Tibial artery (tissue), 4 donors: ENCODE measurements at regions not wholly inside any gene's neighbourhood (a gene's known extent, or its start where the extent isn't known, plus 50 kb on each side); places are given as distances from the start of the nearest gene placed in this dataset.
"Not testable (repeated sequence)": the region's sequence is repeated elsewhere in the genome, so short reads cannot be mapped to it uniquely, and the experiment has no call there.

Source experiments
- DNase-seq, 2 donors: peaks; one replicate each; pipeline ENCODE4 v3.0.0-alpha.2; 2019
- H3K27ac ChIP-seq, 2 donors: fragments of 200-600 bp; sonication (generic) in 1 of 2; 1 replicate in 1 of 2; 2 replicates in 1 of 2; pipeline ENCODE4 v1.5.1; 2018 to 2019; ENCODE audit warnings: mild to moderate bottlenecking in 1 of 2
- H3K27me3 ChIP-seq, 2 donors: fragments of 200-600 bp; sonication (generic) in 1 of 2; one replicate each; pipeline versions ENCODE4 v1.5.1 to v1.6.0; 2016 to 2019
- H3K36me3 ChIP-seq, 3 donors: fragments of 200-600 bp; sonication (generic) in 2 of 3; one replicate each; pipeline ENCODE4 v1.5.1; 2016 to 2019; ENCODE audit warnings: mild to moderate bottlenecking in 2 of 3
- H3K4me1 ChIP-seq, 4 donors: fragments of 200-600 bp; sonication (generic) in 2 of 4; 1 replicate in 3 of 4; 2 replicates in 1 of 4; pipeline ENCODE4 v1.5.1; 2016 to 2019
- H3K4me3 ChIP-seq, 2 donors: fragments of 200-600 bp; sonication (generic) in 1 of 2; 1 replicate in 1 of 2; 2 replicates in 1 of 2; pipeline ENCODE4 v1.5.1; 2018 to 2019; ENCODE audit warnings: mild to moderate bottlenecking in 2 of 2
- H3K9me3 ChIP-seq, 3 donors: fragments of 200-600 bp; sonication (generic) in 1 of 3; one replicate each; pipeline ENCODE4 v1.5.1; 2016 to 2019
- intact Hi-C: fragments of 100-400 bp; cut with DNase I; formaldehyde crosslinking; loops from one replicate; pipeline ENCODE4 v1.15.0; 2023; ENCODE audit warnings: low total_unique reads
- TF ChIP-seq, protein P1 (sequence below), 2 experiments: fragments of 200-600 bp in 1 of 2; fragments of 450-650 bp in 1 of 2; IDR thresholded peaks; one replicate each; pipeline ENCODE4 v1.5.1; 2017 to 2019; ENCODE audit warnings: antibody characterized with exemption in 2 of 2, mild to moderate bottlenecking in 1 of 2, moderate library complexity in 1 of 2

DNA sequence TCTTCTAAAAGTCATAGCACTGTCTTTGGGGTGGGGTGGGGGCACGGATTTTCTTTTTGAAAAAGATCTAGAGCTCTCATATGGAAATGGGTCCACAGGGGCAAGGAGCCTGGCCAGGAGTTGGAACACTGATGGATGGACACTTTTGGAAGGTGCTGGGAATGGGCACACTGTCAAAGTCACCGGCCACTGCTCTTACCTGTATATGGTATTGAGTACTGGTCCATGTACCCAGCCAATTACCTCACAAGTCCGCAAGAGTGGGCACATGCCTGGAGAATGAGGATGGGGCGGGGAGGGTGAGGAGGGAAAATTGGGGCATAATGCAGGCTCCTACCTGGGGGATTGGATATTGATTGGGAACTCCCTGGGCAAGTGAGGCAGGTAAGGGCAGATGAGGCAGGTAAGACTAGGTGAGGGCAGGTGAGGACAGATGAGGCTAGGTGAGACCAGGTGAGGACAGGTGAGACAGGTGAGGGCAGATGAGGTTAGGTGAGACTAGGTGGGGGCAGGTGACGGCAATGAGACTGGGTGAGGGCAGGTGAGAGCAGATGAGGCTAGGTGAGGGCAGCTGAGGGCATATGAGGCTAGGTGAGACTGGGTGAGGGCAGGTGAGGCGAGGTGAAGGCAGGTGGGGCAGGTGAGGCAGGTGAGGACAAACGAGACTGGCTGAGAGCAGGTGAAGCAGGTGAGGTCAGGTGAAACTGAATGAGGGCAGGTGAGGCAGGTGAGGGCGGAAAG lies 167.9 kb downstream of the NRN1 start:
- no peak overlapping the region for H3K27ac ChIP-seq
- H3K27me3 ChIP-seq, result no peaks in the 10 kb centered on the region
- intact Hi-C loops, result no loop called here
- TF ChIP-seq, protein P1, sequence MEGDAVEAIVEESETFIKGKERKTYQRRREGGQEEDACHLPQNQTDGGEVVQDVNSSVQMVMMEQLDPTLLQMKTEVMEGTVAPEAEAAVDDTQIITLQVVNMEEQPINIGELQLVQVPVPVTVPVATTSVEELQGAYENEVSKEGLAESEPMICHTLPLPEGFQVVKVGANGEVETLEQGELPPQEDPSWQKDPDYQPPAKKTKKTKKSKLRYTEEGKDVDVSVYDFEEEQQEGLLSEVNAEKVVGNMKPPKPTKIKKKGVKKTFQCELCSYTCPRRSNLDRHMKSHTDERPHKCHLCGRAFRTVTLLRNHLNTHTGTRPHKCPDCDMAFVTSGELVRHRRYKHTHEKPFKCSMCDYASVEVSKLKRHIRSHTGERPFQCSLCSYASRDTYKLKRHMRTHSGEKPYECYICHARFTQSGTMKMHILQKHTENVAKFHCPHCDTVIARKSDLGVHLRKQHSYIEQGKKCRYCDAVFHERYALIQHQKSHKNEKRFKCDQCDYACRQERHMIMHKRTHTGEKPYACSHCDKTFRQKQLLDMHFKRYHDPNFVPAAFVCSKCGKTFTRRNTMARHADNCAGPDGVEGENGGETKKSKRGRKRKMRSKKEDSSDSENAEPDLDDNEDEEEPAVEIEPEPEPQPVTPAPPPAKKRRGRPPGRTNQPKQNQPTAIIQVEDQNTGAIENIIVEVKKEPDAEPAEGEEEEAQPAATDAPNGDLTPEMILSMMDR (IDR thresholded peaks at IDR 0.05), result no peak
- H3K9me3 ChIP-seq, result no peaks in the 10 kb centered on the region
- DNase-seq, result no peak
- no peaks in the 10 kb centered on the region for H3K36me3 ChIP-seq
- H3K4me3 ChIP-seq, result no peak overlapping the region
- H3K4me1 ChIP-seq, result no peaks in the 10 kb centered on the region

- intact Hi-C loops, result no loop called here
- Histone ChIP-seq H3K36me3 (no peaks in the 10 kb centered on the region), H3K27me3 (no peaks in the 10 kb centered on the region), H3K4me1 (no peaks in the 10 kb centered on the region), H3K9me3 (no peaks in the 10 kb centered on the region), H3K27ac (no peak overlapping the region), H3K4me3 (no peak overlapping the region)
- no peak for DNase-seq
- TF ChIP-seq, protein P1 (IDR thresholded peaks at IDR 0.05), result no peak
Observed at GRCh38 chr6:5837323-5837722, 169.4 kb downstream of the NRN1 start.

- intact Hi-C loops, result not testable (repeated sequence)
Observed at GRCh38 chr6:5836597-5836996, 170.1 kb downstream of the NRN1 start.

GRCh38 chr6:5833120-5833519 lies 173.6 kb downstream of the NRN1 start:
- H3K27ac ChIP-seq, result no peak overlapping the region
- intact Hi-C loops, result no loop called here
- no peak for DNase-seq
- no peak overlapping the region for H3K4me3 ChIP-seq
- H3K9me3 ChIP-seq, result no peaks in the 10 kb centered on the region
- TF ChIP-seq, protein P1 (IDR thresholded peaks at IDR 0.05), result no peak
- no peaks in the 10 kb centered on the region for H3K27me3 ChIP-seq
- no peaks in the 10 kb centered on the region for H3K36me3 ChIP-seq
- no peaks in the 10 kb centered on the region for H3K4me1 ChIP-seq

More at GRCh38 chr6:5836597-5836996, 170.1 kb downstream of the NRN1 start:
- not testable (repeated sequence) for H3K4me3 ChIP-seq, H3K27ac ChIP-seq, DNase-seq, H3K27me3 ChIP-seq, H3K36me3 ChIP-seq, H3K4me1 ChIP-seq, H3K9me3 ChIP-seq

DNA sequence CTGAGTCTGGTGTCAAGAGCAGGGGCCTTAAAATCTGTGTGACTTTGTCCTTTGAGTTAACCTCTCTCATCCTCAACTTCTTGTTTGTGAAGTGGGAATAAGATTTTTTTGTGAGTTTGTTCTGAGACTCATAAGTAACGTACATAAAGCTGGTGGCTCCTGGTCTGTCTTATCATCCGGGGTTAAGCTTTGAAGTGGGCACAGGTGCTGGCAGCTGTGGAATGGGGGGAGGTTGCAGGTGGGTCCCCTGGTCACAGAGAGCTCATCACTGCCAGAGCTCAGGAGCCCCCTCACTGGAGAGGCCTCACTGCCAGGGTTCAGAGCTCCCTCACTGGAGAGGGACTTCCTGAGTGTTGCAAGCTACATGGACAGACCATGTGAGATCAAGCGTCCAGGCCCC lies 174.1 kb downstream of the NRN1 start:
- H3K9me3 ChIP-seq, result no peaks in the 10 kb centered on the region
- no peak overlapping the region for H3K27ac ChIP-seq
- no peaks in the 10 kb centered on the region for H3K4me1 ChIP-seq
- H3K4me3 ChIP-seq, result no peak overlapping the region
- DNase-seq, result no peak
- H3K36me3 ChIP-seq, result no peaks in the 10 kb centered on the region
- TF ChIP-seq, protein P1 (IDR thresholded peaks at IDR 0.05), result no peak
- intact Hi-C loops, result no loop called here
- H3K27me3 ChIP-seq, result no peaks in the 10 kb centered on the region

DNA sequence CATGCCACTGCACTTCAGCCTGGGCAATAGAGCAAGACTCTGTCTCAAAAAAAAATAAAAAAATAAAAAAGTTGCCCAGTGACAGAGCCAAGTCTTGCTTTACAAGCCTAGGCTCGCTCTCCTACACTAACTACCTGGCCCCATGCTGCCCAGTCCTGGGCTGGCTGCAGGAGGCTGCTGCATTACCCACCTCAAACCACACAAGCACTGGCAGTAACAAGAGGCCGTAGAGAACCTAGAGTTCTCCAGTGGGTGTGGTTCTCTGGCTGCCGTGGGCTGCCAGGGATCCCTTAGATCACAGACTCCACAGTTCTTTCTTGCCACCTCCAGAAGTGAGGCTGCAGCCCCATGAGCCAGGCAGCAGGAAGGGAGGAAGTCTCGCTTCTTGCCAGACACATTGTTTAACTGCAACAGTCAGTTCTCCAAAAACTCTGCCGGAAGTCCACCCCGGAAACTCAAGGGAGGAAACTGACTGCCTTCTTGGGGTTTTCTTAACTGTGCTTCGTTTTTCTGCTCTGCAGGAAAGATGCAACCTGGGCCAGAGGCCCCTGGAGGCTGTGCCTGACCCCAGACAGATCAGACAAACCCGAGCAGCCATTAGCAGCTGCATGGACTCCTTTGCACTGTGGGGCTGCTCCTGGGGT lies 175.4 kb downstream of the NRN1 start:
- H3K4me3 ChIP-seq, H3K4me1 ChIP-seq, H3K27ac ChIP-seq, H3K9me3 ChIP-seq, H3K36me3 ChIP-seq, H3K27me3 ChIP-seq, intact Hi-C loops: not testable (repeated sequence)
- peak in 1 of 2 donors; percentile 28 for DNase-seq
